ENCODE measurements at regions not wholly inside any gene's neighbourhood (a gene's known extent, or its start where the extent isn't known, plus 50 kb on each side); places are given as distances from the start of the nearest gene placed in this dataset.

GRCh38 chr3:127049393-127049792 is 66.5 kb downstream of the PLXNA1 start:
- DNase-seq: no peak

- DNase-seq: no peak
These were observed 67.8 kb downstream of the PLXNA1 start for GRCh38 chr3:127050733-127051132.

GRCh38 chr3:127052121-127052561 is 69.2 kb downstream of the PLXNA1 start:
- DNase-seq: no peak

- DNase-seq: no peak
These were observed 70.1 kb downstream of the PLXNA1 start for GRCh38 chr3:127053026-127053425.

DNA sequence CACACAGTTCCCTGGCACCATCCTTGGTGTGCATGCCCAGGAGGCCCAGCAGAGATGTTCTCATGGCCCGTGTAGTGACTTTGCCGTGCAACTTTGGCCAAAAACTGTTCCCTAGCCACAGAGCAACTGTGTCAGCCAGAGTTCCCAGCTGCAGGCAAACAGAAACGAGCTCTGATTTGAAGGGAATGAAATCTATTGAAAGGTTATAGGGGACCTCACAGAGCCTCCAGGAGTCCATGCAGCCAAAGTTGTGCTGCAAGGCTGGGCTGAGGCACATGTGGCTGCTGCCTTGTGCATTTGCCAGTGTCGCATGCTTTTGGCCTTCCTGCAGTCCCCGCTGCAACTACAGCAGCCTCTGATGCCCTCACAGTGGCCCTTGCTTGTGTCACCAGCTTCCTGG is 70.5 kb downstream of the PLXNA1 start:
- no peak for DNase-seq

GRCh38 chr3:127053979-127054378 is 71.1 kb downstream of the PLXNA1 start:
- DNase-seq: no peak

GRCh38 chr3:127056281-127056680 is 73.4 kb downstream of the PLXNA1 start:
- DNase-seq: no peak

DNA sequence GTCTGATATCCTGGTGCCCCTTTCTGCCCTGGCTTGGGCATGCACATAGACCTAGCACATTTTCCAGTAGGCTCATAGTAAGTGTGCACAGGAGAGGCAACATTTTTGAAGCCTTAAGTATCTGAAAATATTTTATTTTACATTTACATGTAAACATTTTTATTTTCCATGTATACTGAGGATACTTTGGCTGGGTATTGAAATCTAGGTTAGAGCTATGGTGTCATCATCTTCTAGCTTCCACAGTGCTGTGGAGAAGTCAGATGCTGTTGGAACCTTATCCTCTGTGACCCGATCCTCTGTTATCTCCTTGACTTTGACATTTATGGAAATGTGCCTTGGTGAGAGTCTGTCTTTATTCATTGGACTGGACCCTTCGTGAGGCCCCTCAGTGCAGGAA is 74.1 kb downstream of the PLXNA1 start:
- DNase-seq: no peak

GRCh38 chr3:127059072-127059471 is 76.2 kb downstream of the PLXNA1 start:
- DNase-seq: no peak

DNA sequence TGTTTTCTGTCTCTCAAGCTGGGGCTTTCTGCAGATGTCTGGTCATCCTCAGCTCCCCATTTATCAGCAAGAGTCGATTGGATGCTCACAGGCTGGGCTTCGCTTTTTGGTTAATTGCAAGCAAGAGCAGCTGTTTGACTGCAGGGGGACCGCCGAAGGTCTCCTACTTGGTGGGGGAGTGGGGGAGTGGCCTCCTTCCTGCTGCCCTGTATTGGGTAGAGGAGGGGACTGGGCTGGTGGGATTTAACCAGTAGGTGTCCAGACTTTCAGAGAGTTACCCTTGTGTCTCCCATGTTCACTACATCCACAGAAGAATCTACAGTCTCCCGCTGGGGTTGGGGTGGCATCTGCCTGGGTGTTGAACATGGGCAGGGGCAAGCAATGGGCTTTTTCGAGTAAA is 78.7 kb downstream of the PLXNA1 start:
- DNase-seq: no peak

DNA sequence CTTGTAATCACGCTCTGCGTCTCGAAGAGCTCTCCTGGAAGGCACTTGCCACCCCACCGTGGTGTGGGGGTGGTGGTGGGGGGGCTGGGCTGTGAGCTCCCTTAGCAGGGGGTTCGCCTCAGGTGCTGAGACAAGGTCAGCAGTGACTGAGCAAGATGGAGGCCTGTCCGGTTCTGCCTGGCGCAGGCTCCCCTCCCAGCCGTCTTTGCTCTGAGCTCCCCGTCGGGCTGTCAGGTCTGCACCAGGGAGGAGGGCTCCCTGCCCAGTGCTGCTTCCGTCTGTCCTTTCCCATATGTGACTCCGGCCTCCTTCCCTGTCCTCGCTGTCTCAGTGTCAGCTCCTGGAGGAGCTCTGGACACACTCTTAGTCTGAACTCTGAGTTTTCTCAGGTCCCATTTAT is 80.0 kb downstream of the PLXNA1 start:
- DNase-seq: no peak

GRCh38 chr3:127063916-127064315 is 81.0 kb downstream of the PLXNA1 start:
- no peak for DNase-seq

DNA sequence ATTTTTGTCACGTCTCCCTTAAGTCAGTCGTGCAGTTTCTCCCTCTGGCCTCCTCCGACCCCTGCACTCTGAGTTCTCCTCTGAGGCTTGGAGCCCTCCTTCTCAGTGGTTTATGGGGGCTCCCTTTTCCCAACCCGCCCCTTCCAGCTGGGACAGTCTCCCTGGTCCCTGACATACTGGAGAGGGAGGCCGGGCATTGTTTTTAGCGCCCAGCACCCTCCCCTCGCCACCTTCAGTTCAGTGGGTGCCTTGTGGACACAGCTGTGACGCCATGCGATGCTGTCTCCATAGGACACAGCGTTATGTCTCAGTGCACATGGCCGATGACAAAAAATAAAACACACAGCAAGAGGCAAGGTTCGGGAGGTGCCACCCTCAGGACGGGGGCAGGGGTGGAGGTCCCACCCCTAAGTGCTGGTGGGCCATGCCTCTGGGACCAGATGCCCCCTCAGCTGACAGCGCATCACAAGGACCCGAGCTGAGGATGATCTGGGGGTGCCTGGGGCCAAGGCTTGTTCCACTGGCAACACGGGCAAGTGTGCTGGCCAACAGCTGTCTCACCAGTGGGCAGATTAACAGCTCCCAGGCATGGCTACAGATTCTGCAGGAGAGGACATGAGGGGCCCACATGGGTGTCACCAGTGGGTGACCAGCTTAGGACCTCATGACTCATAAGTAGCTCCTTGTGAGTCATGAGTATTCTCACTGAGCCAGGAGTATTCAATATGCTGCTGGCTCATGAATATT is 81.6 kb downstream of the PLXNA1 start:
- DNase-seq: no peak

GRCh38 chr3:127065138-127065427 is 82.2 kb downstream of the PLXNA1 start:
- DNase-seq: no peak

- no peak for DNase-seq
These were observed 82.8 kb downstream of the PLXNA1 start for GRCh38 chr3:127065561-127066290.

DNA sequence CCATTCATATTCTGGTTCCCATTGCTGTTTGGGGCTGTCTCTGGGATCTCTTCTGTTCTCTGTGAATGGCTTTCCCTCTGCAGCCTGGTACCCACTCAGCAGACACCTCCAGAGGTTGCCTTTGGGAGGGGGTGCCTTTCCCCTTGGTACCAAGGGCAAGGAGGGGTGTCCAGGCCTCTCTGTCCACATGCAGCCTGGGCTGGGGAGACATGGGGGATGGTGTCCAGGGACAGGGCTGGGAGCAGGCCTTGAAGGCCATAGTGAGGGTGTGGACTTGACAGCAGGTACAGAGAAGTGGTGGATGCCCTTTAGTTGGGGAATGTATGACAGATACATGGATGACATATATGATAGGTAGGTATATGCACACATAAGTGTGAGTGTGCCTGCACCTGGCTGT is 83.7 kb downstream of the PLXNA1 start:
- DNase-seq: no peak

- DNase-seq: no peak
These were observed 84.4 kb downstream of the PLXNA1 start for GRCh38 chr3:127067116-127067910.

- no peak for DNase-seq
These were observed 85.3 kb downstream of the PLXNA1 start for GRCh38 chr3:127068111-127068810.

GRCh38 chr3:127068871-127069270 is 86.0 kb downstream of the PLXNA1 start:
- no peak for DNase-seq

DNA sequence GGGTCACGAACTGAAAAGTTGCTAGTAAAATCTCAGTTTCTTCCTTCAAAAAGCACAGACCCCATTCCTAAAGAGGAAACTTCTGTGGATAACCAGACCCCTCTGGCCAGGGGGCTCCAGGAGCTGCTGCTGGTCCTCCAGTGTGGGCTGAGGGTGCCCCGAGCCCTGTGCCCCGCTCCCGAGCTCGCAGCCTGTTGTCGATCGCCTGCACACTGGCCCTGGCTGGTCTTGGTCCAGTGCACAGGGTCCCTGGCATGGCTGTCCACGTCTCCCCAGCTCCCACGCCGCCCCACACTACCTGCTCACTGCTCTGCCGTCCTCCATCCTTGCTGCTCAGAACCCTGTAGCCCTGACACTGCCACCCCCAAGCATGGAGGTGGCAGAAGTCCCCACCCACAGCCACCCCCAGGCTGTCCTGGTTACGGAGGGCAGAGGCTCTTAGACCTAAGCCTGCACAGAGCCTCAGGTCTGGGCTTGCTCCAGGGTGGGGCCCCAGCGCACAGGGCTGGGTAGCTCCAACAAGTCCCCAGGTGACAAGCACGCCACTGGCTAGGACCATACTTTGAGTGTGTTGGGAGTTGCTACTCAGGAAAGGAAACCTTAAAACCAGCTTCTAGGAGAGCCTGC is 87.0 kb downstream of the PLXNA1 start:
- no peak for DNase-seq

GRCh38 chr3:127070776-127071175 is 87.9 kb downstream of the PLXNA1 start:
- DNase-seq: no peak

GRCh38 chr3:127071597-127072001 is 88.7 kb downstream of the PLXNA1 start:
- DNase-seq: no peak

Data from retina (tissue), 1 donor.